Retinal pigment epithelial cell (primary cell): ENCODE measurements at regions not wholly inside any gene's neighbourhood (a gene's known extent, or its start where the extent isn't known, plus 50 kb on each side); places are given as distances from the start of the nearest gene placed in this dataset.

ENCODE experiments used
- DNase-seq: peaks from one replicate; pipeline ENCODE4 v3.0.0-alpha.2; 2010; ENCODE audit warnings: low read depth
- H3K4me3 ChIP-seq: 2 replicates; pipeline ENCODE4 v1.5.1; 2011; ENCODE audit warnings: mild to moderate bottlenecking, low read length, control low read depth, moderate library complexity
- CTCF ChIP-seq: conservative IDR thresholded peaks from 2 replicates; pipeline ENCODE4 v1.5.1; 2011; ENCODE audit warnings: low read depth, low read length, control low read depth, inconsistent platforms

DNA sequence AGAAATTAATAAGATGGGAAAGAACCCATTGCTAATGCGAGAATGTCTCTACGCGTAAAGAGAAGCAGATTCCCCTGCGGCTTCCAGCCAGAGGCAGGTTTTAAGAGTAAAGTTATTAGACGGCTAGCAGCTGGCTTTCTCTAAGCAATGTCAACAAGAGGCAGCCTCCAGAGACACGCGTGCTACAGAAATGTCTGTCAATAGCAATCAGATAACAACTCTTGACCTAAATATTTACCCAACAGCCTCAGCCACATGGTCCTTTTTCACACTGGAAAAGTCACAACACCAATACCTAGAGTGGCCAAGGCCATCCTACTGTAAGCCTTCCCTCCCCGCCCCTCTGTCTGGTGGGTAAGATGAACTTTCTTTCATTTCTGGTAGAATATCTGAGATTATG is 146.0 kb upstream of the SFSWAP start:
- no peak for TF ChIP-seq CTCF
- H3K4me3 ChIP-seq: no peak overlapping the region
- DNase-seq: no peak

DNA sequence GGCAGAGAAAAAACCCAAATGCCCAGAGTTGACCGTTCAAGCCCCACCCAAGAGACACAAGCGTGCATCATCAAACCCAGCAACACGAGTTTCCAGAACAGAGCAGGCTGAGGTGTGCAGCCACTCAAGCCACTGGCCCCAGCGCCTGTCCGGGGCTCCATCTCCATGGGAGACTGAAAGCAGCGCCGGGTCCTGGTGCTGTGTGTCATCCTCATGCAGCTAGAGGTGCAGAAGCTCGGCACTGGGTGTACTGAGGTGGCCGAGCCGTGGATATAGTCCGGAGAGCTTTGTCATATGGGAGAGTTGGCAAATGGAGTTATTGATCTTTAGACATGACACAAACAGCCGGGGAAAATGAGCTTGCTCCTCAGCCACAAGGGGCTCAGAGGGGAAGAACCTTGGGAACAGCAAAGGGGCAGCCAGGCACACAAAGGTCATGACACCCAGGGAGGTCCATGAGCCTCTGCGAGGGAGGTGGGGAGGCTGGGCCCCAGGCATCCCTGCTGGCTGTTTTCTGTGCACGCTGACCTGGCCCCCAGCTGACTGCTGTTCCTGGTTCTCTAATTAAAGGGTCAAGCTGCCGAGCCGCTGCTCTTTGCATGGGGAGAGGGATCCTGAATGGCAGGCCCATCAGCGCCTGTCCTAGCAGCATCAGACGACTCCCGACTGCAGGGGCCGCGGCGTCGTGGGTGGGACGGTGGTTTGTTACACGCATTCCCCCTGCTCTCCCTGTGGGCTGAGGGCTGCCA is 145.4 kb upstream of the SFSWAP start:
- H3K4me3 ChIP-seq: no peak overlapping the region
- TF ChIP-seq CTCF: no peak
- DNase-seq: no peak

DNA sequence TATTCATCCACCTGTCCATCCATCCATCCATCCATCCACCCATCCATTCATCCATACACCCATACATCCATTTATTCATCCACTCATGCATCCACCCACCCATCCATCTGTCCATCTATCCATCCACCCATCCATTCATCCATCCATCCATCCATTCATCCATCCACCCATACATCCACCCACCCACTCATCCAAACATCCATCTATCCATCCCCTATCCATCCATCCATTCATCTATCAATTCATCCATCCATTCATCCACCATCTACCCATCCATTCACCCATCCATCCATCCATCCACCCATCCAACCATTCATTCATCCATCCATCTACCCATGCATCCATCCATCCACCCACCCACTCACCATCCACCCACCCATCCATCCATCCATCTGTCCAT is 142.6 kb upstream of the SFSWAP start:
- no peak for DNase-seq
- TF ChIP-seq CTCF: no peak
- no peak overlapping the region for H3K4me3 ChIP-seq

GRCh38 chr12:131570596-131570995 is 140.3 kb upstream of the SFSWAP start:
- no peak overlapping the region for H3K4me3 ChIP-seq
- TF ChIP-seq CTCF: no peak
- no peak for DNase-seq

GRCh38 chr12:131571827-131572226 is 139.1 kb upstream of the SFSWAP start:
- TF ChIP-seq CTCF: no peak
- DNase-seq: no peak

GRCh38 chr12:131572626-131573025 is 138.3 kb upstream of the SFSWAP start:
- TF ChIP-seq CTCF: no peak
- no peak overlapping the region for H3K4me3 ChIP-seq
- no peak for DNase-seq

More at GRCh38 chr12:131571827-131572226, 139.1 kb upstream of the SFSWAP start:
- H3K4me3 ChIP-seq: no peak overlapping the region

DNA sequence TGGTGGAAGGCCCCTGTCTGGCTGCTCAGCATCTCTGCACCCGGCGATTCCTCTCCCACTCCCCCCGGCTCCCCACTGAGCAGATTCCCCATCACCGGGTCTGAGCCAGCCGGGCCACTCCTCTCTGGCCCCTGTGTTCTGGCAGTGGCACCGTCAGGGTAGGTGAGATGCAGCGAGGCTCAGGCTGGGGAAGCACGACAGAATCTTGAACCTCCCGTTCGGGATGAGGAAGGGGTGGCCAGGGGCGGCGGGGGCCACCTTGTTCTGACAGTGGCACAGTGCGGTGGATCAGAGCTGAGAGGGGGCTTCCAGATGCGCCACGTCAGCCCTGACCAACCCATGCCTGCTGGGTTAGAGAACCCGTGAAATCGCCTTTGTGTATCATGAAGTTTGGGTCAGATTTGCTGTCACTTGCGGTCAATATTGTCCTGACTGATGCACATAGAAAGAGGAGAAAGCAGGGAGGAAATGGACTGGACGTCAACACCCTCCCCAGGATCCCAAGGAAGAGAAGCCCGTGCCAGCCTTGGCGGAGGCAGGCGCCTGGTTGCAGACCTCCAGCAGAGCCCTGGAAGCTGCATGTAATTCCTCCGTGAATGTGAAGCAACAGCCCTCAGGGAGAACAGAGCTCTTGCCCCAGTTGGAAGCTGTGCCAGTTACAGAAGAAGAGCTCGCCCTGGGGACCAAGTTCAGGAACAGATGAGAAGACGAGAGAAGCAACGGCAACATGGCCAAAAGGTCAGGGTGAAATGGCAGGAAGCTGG is 137.1 kb upstream of the SFSWAP start:
- TF ChIP-seq CTCF: no peak
- no peak overlapping the region for H3K4me3 ChIP-seq
- no peak for DNase-seq
